Parathyroid adenoma (tissue), 2 donors: ENCODE measurements at regions not wholly inside any gene's neighbourhood (a gene's known extent, or its start where the extent isn't known, plus 50 kb on each side); places are given as distances from the start of the nearest gene placed in this dataset.

Experiments used
- H2AFZ ChIP-seq: fragments of 300-600 bp; sonication (generic); one replicate; pipeline ENCODE4 v1.7.0; 2017; ENCODE audit warnings: antibody characterized with exemption, mild to moderate bottlenecking
- H3K27ac ChIP-seq: fragments of 300-600 bp; sonication (generic); one replicate; pipeline ENCODE4 v1.7.0; 2017
- H3K27me3 ChIP-seq: fragments of 300-600 bp; sonication (generic); one replicate; pipeline ENCODE4 v1.7.0; 2017; ENCODE audit warnings: low read length; ENCODE audit not compliant: control insufficient read depth, insufficient read depth
- H3K36me3 ChIP-seq: fragments of 300-600 bp; sonication (generic); one replicate; pipeline ENCODE4 v1.7.0; 2017; ENCODE audit warnings: low read length; ENCODE audit not compliant: control insufficient read depth, insufficient read depth
- H3K4me1 ChIP-seq: fragments of 300-600 bp; sonication (generic); one replicate; pipeline ENCODE4 v1.7.0; 2017; ENCODE audit warnings: control low read depth
- H3K4me2 ChIP-seq: fragments of 300-600 bp; sonication (generic); one replicate; pipeline ENCODE4 v1.7.0; 2017; ENCODE audit warnings: low read length
- H3K4me3 ChIP-seq: fragments of 300-600 bp; sonication (generic); one replicate; pipeline ENCODE4 v1.7.0; 2017; ENCODE audit warnings: low read depth, low read length
- H3K79me2 ChIP-seq: fragments of 300-600 bp; sonication (generic); one replicate; pipeline ENCODE4 v1.7.0; 2017; ENCODE audit warnings: control low read depth
- H3K9ac ChIP-seq: fragments of 300-600 bp; sonication (generic); one replicate; pipeline ENCODE4 v1.7.0; 2017; ENCODE audit warnings: mild to moderate bottlenecking
- H3K9me3 ChIP-seq: fragments of 300-600 bp; sonication (generic); one replicate; pipeline ENCODE4 v1.7.0; 2017; ENCODE audit warnings: low read length; ENCODE audit not compliant: control insufficient read depth
- TF ChIP-seq, protein P1 (sequence below): fragments of 300-600 bp; sonication (generic); IDR thresholded peaks from one replicate; pipeline ENCODE4 v1.7.0; 2017; ENCODE audit warnings: antibody characterized with exemption, mild to moderate bottlenecking
- donor health status: primary hyperparathyroidism.

GRCh38 chr1:91166106-91166712, 144.4 kb upstream of the ZNF644 start:
- Histone ChIP-seq H3K36me3 (no peaks in the 10 kb centered on the region), H3K9me3 (no peaks in the 10 kb centered on the region), H3K9ac (no peak overlapping the region), H3K79me2 (no peaks in the 10 kb centered on the region), H3K4me1 (peaks cover 1% of the 10 kb centered on the region), H3K4me3 (no peak overlapping the region), H3K27ac (no peak overlapping the region), H2AFZ (no peak overlapping the region), H3K27me3 (no peaks in the 10 kb centered on the region), H3K4me2 (no peak overlapping the region)
- TF ChIP-seq, protein P1, sequence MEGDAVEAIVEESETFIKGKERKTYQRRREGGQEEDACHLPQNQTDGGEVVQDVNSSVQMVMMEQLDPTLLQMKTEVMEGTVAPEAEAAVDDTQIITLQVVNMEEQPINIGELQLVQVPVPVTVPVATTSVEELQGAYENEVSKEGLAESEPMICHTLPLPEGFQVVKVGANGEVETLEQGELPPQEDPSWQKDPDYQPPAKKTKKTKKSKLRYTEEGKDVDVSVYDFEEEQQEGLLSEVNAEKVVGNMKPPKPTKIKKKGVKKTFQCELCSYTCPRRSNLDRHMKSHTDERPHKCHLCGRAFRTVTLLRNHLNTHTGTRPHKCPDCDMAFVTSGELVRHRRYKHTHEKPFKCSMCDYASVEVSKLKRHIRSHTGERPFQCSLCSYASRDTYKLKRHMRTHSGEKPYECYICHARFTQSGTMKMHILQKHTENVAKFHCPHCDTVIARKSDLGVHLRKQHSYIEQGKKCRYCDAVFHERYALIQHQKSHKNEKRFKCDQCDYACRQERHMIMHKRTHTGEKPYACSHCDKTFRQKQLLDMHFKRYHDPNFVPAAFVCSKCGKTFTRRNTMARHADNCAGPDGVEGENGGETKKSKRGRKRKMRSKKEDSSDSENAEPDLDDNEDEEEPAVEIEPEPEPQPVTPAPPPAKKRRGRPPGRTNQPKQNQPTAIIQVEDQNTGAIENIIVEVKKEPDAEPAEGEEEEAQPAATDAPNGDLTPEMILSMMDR, result peak; percentile 66

GRCh38 chr1:91165033-91165654, 143.3 kb upstream of the ZNF644 start:
- no peak overlapping the region for H3K4me2 ChIP-seq
- H3K9ac ChIP-seq, result no peak overlapping the region
- H3K36me3 ChIP-seq, result no peaks in the 10 kb centered on the region
- TF ChIP-seq, protein P1, result peak; percentile 82
- H3K4me1 ChIP-seq, result peaks cover 10% of the 10 kb centered on the region
- H2AFZ ChIP-seq, result peak overlapping the region; percentile 29
- no peaks in the 10 kb centered on the region for H3K27me3 ChIP-seq
- H3K9me3 ChIP-seq, result no peaks in the 10 kb centered on the region
- no peaks in the 10 kb centered on the region for H3K79me2 ChIP-seq
- no peak overlapping the region for H3K27ac ChIP-seq
- H3K4me3 ChIP-seq, result no peak overlapping the region

- H2AFZ ChIP-seq, result no peak overlapping the region
- H3K79me2 ChIP-seq, result no peaks in the 10 kb centered on the region
- no peaks in the 10 kb centered on the region for H3K36me3 ChIP-seq
- peaks cover 10% of the 10 kb centered on the region for H3K4me1 ChIP-seq
- no peaks in the 10 kb centered on the region for H3K27me3 ChIP-seq
- TF ChIP-seq, protein P1, result no peak
- no peaks in the 10 kb centered on the region for H3K9me3 ChIP-seq
- H3K4me2 ChIP-seq, result no peak overlapping the region
- H3K4me3 ChIP-seq, result no peak overlapping the region
- H3K27ac ChIP-seq, result no peak overlapping the region
- no peak overlapping the region for H3K9ac ChIP-seq
These were observed 140.8 kb upstream of the ZNF644 start for GRCh38 chr1:91162613-91163012.

DNA sequence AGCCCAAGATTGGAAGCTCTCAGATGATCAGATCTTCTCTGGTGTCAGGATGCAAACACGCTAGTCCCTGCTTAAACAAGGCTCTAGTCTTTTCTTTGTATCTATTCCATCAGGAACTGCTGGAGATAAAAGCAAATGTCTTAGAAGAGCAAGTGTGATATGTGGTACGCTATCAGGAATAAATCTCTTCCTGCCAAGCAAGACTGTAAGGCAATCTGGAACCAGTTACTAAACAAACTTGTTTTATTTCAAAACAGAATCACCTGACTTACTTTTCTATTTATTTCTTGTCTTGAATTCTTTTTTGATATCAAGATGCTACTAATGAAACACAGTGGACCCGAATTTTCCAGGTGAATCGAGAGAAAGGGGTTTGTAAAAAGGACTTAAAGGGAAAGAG, 139.9 kb upstream of the ZNF644 start:
- Histone ChIP-seq H3K36me3 (no peaks in the 10 kb centered on the region), H3K27ac (peak overlapping the region; percentile 68), H3K4me3 (no peak overlapping the region), H3K9me3 (no peaks in the 10 kb centered on the region), H3K9ac (no peak overlapping the region), H3K79me2 (no peaks in the 10 kb centered on the region), H2AFZ (peak overlapping the region; percentile 56), H3K27me3 (no peaks in the 10 kb centered on the region), H3K4me1 (peaks cover 10% of the 10 kb centered on the region), H3K4me2 (peak overlapping the region; percentile 7)
- TF ChIP-seq, protein P1, result no peak

DNA sequence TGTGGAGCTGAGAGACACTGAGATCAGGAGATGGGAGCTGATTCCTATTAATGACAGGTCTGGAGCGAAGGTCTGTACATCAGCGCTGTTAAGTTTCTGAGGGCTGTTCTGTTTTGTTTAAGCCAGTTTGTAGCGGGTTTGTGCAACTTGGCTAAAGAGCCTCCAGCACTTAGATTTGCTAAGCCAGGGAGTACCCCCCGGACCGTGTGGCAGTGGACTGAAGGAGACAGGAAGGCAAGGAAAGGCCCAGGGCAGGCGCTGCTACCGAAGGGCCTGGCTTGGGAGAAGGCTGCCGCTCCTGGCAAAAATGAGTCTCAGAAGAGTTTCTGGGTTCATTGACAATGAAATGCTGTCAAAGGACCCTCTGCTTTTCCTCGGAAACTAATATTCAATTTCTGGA, 139.3 kb upstream of the ZNF644 start:
- Histone ChIP-seq H3K4me2 (peak overlapping the region; percentile 5), H3K79me2 (no peaks in the 10 kb centered on the region), H3K27me3 (no peaks in the 10 kb centered on the region), H3K4me3 (no peak overlapping the region), H3K9me3 (no peaks in the 10 kb centered on the region), H3K36me3 (no peaks in the 10 kb centered on the region), H3K9ac (no peak overlapping the region), H3K4me1 (peaks cover 10% of the 10 kb centered on the region), H3K27ac (peak overlapping the region; percentile 68), H2AFZ (peak overlapping the region; percentile 60)
- TF ChIP-seq, protein P1, result no peak
